Renal pelvis (tissue), 1 donor: ENCODE measurements at regions not wholly inside any gene's neighbourhood (a gene's known extent, or its start where the extent isn't known, plus 50 kb on each side); places are given as distances from the start of the nearest gene placed in this dataset.

Experiments used
- DNase-seq: peaks from one replicate; pipeline ENCODE4 v3.0.0-alpha.2; 2013

GRCh38 chr10:3902809-3903410, 117.9 kb upstream of the KLF6 start:
- no peak for DNase-seq

- no peak for DNase-seq
These were observed 117.2 kb upstream of the KLF6 start for GRCh38 chr10:3902054-3902808.

- DNase-seq = no peak
These were observed 116.4 kb upstream of the KLF6 start for GRCh38 chr10:3901370-3901769.

- no peak for DNase-seq
These were observed 115.4 kb upstream of the KLF6 start for GRCh38 chr10:3900391-3900790.

GRCh38 chr10:3898821-3899220, 113.8 kb upstream of the KLF6 start:
- DNase-seq = no peak

GRCh38 chr10:3897156-3897555, 112.1 kb upstream of the KLF6 start:
- DNase-seq = no peak

- DNase-seq = no peak
These were observed 111.2 kb upstream of the KLF6 start for GRCh38 chr10:3896161-3896560.

- no peak for DNase-seq
These were observed 110.1 kb upstream of the KLF6 start for GRCh38 chr10:3895045-3895631.

GRCh38 chr10:3893901-3894563, 109.0 kb upstream of the KLF6 start:
- no peak for DNase-seq

- peak; percentile 52 for DNase-seq
These were observed 107.7 kb upstream of the KLF6 start for GRCh38 chr10:3892440-3893425.

- DNase-seq = no peak
These were observed 106.4 kb upstream of the KLF6 start for GRCh38 chr10:3891396-3891795.

- no peak for DNase-seq
These were observed 105.8 kb upstream of the KLF6 start for GRCh38 chr10:3890602-3891352.

- no peak for DNase-seq
These were observed 105.0 kb upstream of the KLF6 start for GRCh38 chr10:3889961-3890522.

GRCh38 chr10:3887885-3888476, 103.0 kb upstream of the KLF6 start:
- no peak for DNase-seq

- DNase-seq = no peak
These were observed 102.4 kb upstream of the KLF6 start for GRCh38 chr10:3887404-3887803.

- DNase-seq = peak; percentile 48
These were observed 101.7 kb upstream of the KLF6 start for GRCh38 chr10:3886641-3887251.

GRCh38 chr10:3886191-3886590, 101.2 kb upstream of the KLF6 start:
- no peak for DNase-seq

- DNase-seq = no peak
These were observed 97.8 kb upstream of the KLF6 start for GRCh38 chr10:3882855-3883254.

- DNase-seq = no peak
These were observed 96.6 kb upstream of the KLF6 start for GRCh38 chr10:3881622-3882021.

GRCh38 chr10:3879073-3879472, 94.1 kb upstream of the KLF6 start:
- no peak for DNase-seq
